MCF 10A (cell line): ENCODE measurements at regions not wholly inside any gene's neighbourhood (a gene's known extent, or its start where the extent isn't known, plus 50 kb on each side); places are given as distances from the start of the nearest gene placed in this dataset.

Source experiments
- BruUV-seq: library from RNA; stranded (reverse); fragments of 400-500 nt; replicated peaks from 2 replicates; lab custom pipeline; 2021; lab: Mats Ljungman, UMichigan
- CTCF ChIA-PET: fragments of 300-600 bp; sonication (Branson Sonifier 250); formaldehyde crosslinking; extraction: SDS; loops from one replicate; lab custom pipeline; 2021; ENCODE audit warnings: antibody characterized with exemption, inconsistent platforms; lab: Yijun Ruan, JAX
- POLR2A ChIA-PET: fragments of 300-600, 350-650 bp; sonication (Branson Sonifier 250); formaldehyde crosslinking; extraction: SDS; loops from one replicate; lab custom pipeline; 2020; ENCODE audit warnings: antibody characterized with exemption, inconsistent platforms; lab: Yijun Ruan, JAX
- DNase-seq: peaks from one replicate; pipeline ENCODE4 v3.0.0-alpha.2; 2018; ENCODE audit not compliant: unreplicated experiment
- H3K27ac Mint-ChIP-seq: one replicate; pipeline ENCODE4 v1.8.0; 2022; ENCODE audit warnings: mild to moderate bottlenecking, low read depth, mixed read lengths; ENCODE audit not compliant: unreplicated experiment
- H3K27me3 Mint-ChIP-seq: one replicate; pipeline ENCODE4 v1.8.0; 2022; ENCODE audit warnings: mixed read lengths; ENCODE audit not compliant: insufficient read depth, unreplicated experiment
- H3K36me3 Mint-ChIP-seq: one replicate; pipeline ENCODE4 v1.8.0; 2022; ENCODE audit warnings: mild to moderate bottlenecking, moderate library complexity, mixed read lengths; ENCODE audit not compliant: insufficient read depth, unreplicated experiment
- H3K4me1 Mint-ChIP-seq: one replicate; pipeline ENCODE4 v1.8.0; 2022; ENCODE audit warnings: mixed read lengths; ENCODE audit not compliant: insufficient read depth, unreplicated experiment
- H3K4me3 Mint-ChIP-seq: one replicate; pipeline ENCODE4 v1.8.0; 2022; ENCODE audit warnings: mild to moderate bottlenecking, moderate library complexity, mixed read lengths; ENCODE audit not compliant: unreplicated experiment
- H3K9me3 Mint-ChIP-seq: one replicate; pipeline ENCODE4 v1.8.0; 2022; ENCODE audit warnings: mixed read lengths; ENCODE audit not compliant: unreplicated experiment
- CTCF ChIP-seq: fragments of 200-600 bp; IDR thresholded peaks from one replicate; pipeline ENCODE4 v1.8.0; 2022; ENCODE audit warnings: antibody characterized with exemption, mild to moderate bottlenecking; ENCODE audit not compliant: unreplicated experiment
- intact Hi-C: fragments of 100-400 bp; cut with micrococcal nuclease; formaldehyde crosslinking; loops from 2 replicates; pipeline ENCODE4 v1.14.1; 2022

- TF ChIP-seq CTCF, result no peak
- H3K27ac Mint-ChIP-seq, result no peak overlapping the region
- ChIA-PET POLR2A (no interaction called here), CTCF (no interaction called here)
- intact Hi-C loops, result no loop called here
- H3K4me1 Mint-ChIP-seq, result no peaks in the 10 kb centered on the region
- H3K36me3 Mint-ChIP-seq, result no peaks in the 10 kb centered on the region
- no peaks in the 10 kb centered on the region for H3K27me3 Mint-ChIP-seq
- no peak for DNase-seq
- H3K9me3 Mint-ChIP-seq, result peaks cover 34% of the 10 kb centered on the region
- no peak overlapping the region for H3K4me3 Mint-ChIP-seq
- BruUV-seq, result no TSS peak
Measured at GRCh38 chr10:131694168-131694780, 206.5 kb upstream of the PPP2R2D start.

- H3K36me3 Mint-ChIP-seq, result no peaks in the 10 kb centered on the region
- ChIA-PET CTCF (no interaction called here), POLR2A (no interaction called here)
- peaks cover 27% of the 10 kb centered on the region for H3K9me3 Mint-ChIP-seq
- intact Hi-C loops, result no loop called here
- no peak for TF ChIP-seq CTCF
- H3K4me1 Mint-ChIP-seq, result no peaks in the 10 kb centered on the region
- no peak for DNase-seq
- no TSS peak for BruUV-seq
- no peaks in the 10 kb centered on the region for H3K27me3 Mint-ChIP-seq
- H3K27ac Mint-ChIP-seq, result no peak overlapping the region
- no peak overlapping the region for H3K4me3 Mint-ChIP-seq
Measured at GRCh38 chr10:131694781-131695495, 205.9 kb upstream of the PPP2R2D start.

- BruUV-seq, result no TSS peak
- no peak for TF ChIP-seq CTCF
- ChIA-PET POLR2A (no interaction called here), CTCF (no interaction called here)
- no peak for DNase-seq
- Mint-ChIP-seq H3K4me3 (no peak overlapping the region), H3K27ac (no peak overlapping the region), H3K4me1 (no peaks in the 10 kb centered on the region), H3K9me3 (peaks cover 20% of the 10 kb centered on the region), H3K36me3 (no peaks in the 10 kb centered on the region), H3K27me3 (no peaks in the 10 kb centered on the region)
- intact Hi-C loops, result no loop called here
Measured at GRCh38 chr10:131695496-131696165, 205.2 kb upstream of the PPP2R2D start.

GRCh38 chr10:131697476-131698128 is 203.2 kb upstream of the PPP2R2D start:
- no peak for TF ChIP-seq CTCF
- Mint-ChIP-seq H3K4me3 (no peak overlapping the region), H3K9me3 (peaks cover 18% of the 10 kb centered on the region), H3K4me1 (no peaks in the 10 kb centered on the region), H3K27ac (no peak overlapping the region), H3K27me3 (no peaks in the 10 kb centered on the region), H3K36me3 (no peaks in the 10 kb centered on the region)
- no peak for DNase-seq
- no TSS peak for BruUV-seq
- POLR2A ChIA-PET, result no interaction called here
- intact Hi-C loops, result no loop called here
- CTCF ChIA-PET, result no interaction called here
